ENCODE measurements at regions not wholly inside any gene's neighbourhood (a gene's known extent, or its start where the extent isn't known, plus 50 kb on each side); places are given as distances from the start of the nearest gene placed in this dataset.

- FAIRE-seq (no peak), ATAC-seq (no peak), DNase-seq (no peak)
- no peaks in the 10 kb centered on the region for H3K27me3 ChIP-seq
- no peaks in the 10 kb centered on the region for H3K9me3 ChIP-seq
- no peaks in the 10 kb centered on the region for H3K36me3 ChIP-seq
- H3K27ac ChIP-seq = no peak overlapping the region
- 81 to 86% methylated on average over 6 of the region's 6 CpGs for WGBS, 2 donors
- intact Hi-C loops (cut with DNase I) = no loop called here
- H3K4me3 ChIP-seq = no peak overlapping the region
- no peak for TF ChIP-seq CTCF (IDR thresholded peaks at IDR 0.05)
- no peaks in the 10 kb centered on the region for H3K4me1 ChIP-seq
Observed at GRCh38 chr5:166377756-166378155, 1913.7 kb upstream of the WWC1 start.

- H3K4me1 ChIP-seq = no peaks in the 10 kb centered on the region
- TF ChIP-seq CTCF (IDR thresholded peaks at IDR 0.05) = no peak
- intact Hi-C loops (cut with DNase I) = no loop called here
- peak in 2 of 6 donors; percentile 13 to 44 for DNase-seq
- H3K36me3 ChIP-seq = no peaks in the 10 kb centered on the region
- 89 to 98% methylated on average over 11 of the region's 11 CpGs for WGBS, 2 donors
- H3K27ac ChIP-seq = no peak overlapping the region
- no peaks in the 10 kb centered on the region for H3K27me3 ChIP-seq
- no peaks in the 10 kb centered on the region for H3K9me3 ChIP-seq
- no peak overlapping the region for H3K4me3 ChIP-seq
- no peak for FAIRE-seq
- no peak for ATAC-seq
Observed at GRCh38 chr5:166379517-166379916, 1911.9 kb upstream of the WWC1 start.

GRCh38 chr5:166382031-166382430, 1909.4 kb upstream of the WWC1 start:
- intact Hi-C loops (cut with DNase I) = no loop called here
- H3K27ac ChIP-seq = no peak overlapping the region

GRCh38 chr5:166398131-166398530, 1893.3 kb upstream of the WWC1 start:
- no peaks in the 10 kb centered on the region for H3K36me3 ChIP-seq
- no peaks in the 10 kb centered on the region for H3K4me1 ChIP-seq
- ATAC-seq = no peak
- H3K4me3 ChIP-seq = no peak overlapping the region
- no peak overlapping the region for H3K27ac ChIP-seq
- no peak for TF ChIP-seq CTCF (IDR thresholded peaks at IDR 0.05)
- WGBS, 2 donors = 47 to 48% methylated on average over 3 of the region's 3 CpGs
- intact Hi-C loops (cut with DNase I) = no loop called here
- no peak for DNase-seq
- no peak for FAIRE-seq
- H3K9me3 ChIP-seq = no peaks in the 10 kb centered on the region
- no peaks in the 10 kb centered on the region for H3K27me3 ChIP-seq

More at GRCh38 chr5:166382031-166382430, 1909.4 kb upstream of the WWC1 start:
- WGBS, 2 donors = 46% methylated on average over 4 of the region's 4 CpGs
- no peak for TF ChIP-seq CTCF (IDR thresholded peaks at IDR 0.05)
- H3K36me3 ChIP-seq = no peaks in the 10 kb centered on the region
- H3K9me3 ChIP-seq = no peaks in the 10 kb centered on the region
- DNase-seq (no peak), ATAC-seq (no peak), FAIRE-seq (no peak)
- no peak overlapping the region for H3K4me3 ChIP-seq
- no peaks in the 10 kb centered on the region for H3K4me1 ChIP-seq
- no peaks in the 10 kb centered on the region for H3K27me3 ChIP-seq

- DNase-seq (no peak), FAIRE-seq (no peak), ATAC-seq (no peak)
- H3K9me3 ChIP-seq = no peaks in the 10 kb centered on the region
- no peak overlapping the region for H3K27ac ChIP-seq
- no peaks in the 10 kb centered on the region for H3K27me3 ChIP-seq
- H3K4me3 ChIP-seq = no peak overlapping the region
- WGBS, 2 donors = 23 to 39% methylated on average over 2 of the region's 2 CpGs
- no peaks in the 10 kb centered on the region for H3K4me1 ChIP-seq
- no peaks in the 10 kb centered on the region for H3K36me3 ChIP-seq
- TF ChIP-seq CTCF (IDR thresholded peaks at IDR 0.05) = no peak
- intact Hi-C loops (cut with DNase I) = no loop called here
Observed at GRCh38 chr5:166399781-166400180, 1891.7 kb upstream of the WWC1 start.

Data from pancreas (tissue), 10 donors.